GM19395 (cell line): ENCODE measurements at regions not wholly inside any gene's neighbourhood (a gene's known extent, or its start where the extent isn't known, plus 50 kb on each side); places are given as distances from the start of the nearest gene placed in this dataset.

Experiments used
- ATAC-seq: cut with Tn5 transposase; IDR thresholded peaks from one replicate; pipeline ENCODE4 v1.9.1; 2021; ENCODE audit warnings: mild to moderate bottlenecking, moderate library complexity; ENCODE audit not compliant: unreplicated experiment

DNA sequence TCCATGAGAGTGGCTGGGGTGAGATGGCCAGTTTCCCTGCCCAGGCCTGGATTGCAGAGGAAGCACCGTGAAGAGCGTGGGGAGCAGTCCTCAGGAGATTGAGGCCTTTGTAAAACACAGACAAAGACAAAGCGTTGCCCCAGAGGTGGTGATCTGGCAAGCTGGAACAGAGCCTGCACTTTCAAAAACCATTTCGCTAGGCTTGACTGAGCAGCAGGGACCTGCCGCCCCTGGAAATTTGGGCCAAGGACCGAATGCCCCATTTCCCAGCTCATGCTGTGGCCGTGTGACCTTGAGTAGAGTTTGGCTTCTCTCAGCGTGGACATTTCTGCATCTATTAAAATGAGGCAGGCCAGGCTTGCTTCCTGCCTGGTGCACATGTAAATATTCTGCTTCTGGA is 381.4 kb downstream of the BCOR start:
- no peak for ATAC-seq

DNA sequence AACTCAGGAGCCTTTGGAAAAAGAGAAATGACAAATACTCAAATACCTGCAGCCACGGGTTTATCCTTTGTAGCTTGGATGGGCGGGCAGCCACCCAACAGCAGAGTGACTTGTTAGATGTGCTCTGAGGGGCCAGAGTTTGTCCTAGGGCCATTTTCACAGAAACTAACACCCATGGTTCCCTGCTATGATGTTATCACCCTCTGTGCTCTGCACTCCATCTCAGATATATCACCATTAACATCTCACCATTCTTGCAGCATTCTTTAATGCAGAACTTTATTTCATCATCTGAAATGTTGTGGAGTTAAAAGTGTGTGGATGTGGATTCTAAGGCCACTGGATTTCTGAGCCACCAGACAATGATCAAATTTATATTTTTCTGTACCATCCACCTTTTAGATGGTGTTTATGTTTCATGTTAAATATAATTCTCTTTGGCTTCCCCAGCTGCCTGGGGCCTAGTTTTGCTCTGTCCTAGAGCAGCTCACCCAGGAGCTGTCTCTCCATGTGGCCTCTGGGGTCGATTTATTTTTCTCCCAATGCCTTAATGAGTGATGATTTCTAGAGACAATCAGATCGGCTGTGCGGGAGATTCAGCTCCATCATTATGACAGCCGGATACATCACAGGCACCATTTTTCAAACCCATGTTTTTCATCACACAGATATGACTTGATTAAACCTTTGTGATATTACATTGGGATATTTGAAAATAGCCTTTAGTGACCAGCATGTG is 380.8 kb downstream of the BCOR start:
- no peak for ATAC-seq

DNA sequence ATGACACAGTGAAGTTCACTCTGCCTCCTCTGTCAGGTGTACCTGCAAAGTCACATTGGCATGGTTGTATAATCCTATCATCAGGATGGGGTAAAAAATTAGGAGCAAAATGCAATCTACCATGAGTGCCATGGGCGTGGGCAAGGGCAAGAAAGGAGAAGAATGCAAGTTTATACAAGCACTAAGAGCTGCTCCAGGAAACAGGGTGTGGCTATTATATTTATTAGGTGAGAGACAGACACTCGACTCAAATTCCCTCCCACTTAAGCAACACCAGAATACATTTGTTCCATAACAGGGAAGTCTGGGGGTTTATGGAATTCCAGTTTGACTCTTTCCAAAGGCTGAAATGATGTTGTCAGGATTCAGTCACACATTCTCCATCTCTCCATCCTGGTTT is 378.8 kb downstream of the BCOR start:
- no peak for ATAC-seq

DNA sequence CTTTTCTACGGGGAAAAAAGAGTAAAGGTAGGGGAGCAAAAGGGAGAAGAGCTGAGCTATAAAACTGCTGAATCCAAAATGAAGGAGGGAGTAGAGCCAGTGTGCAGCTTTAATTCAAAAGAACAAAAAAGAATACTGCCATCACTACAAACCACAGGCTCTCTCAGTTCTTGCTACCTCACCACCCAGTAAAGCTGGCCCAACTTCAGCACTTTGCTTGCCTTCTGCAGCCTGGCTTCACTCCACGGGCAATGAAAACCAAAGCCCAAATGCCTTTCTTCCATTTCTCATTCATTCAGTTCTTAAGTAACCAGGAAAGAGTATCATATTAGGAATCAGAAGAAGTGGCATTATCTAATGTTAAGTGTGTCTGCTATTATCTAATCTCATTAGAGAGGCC is 376.8 kb downstream of the BCOR start:
- ATAC-seq, result no peak

GRCh38 chrX:39721566-39722279 is 376.0 kb downstream of the BCOR start:
- ATAC-seq, result no peak

GRCh38 chrX:39724544-39724943 is 373.2 kb downstream of the BCOR start:
- ATAC-seq, result no peak

DNA sequence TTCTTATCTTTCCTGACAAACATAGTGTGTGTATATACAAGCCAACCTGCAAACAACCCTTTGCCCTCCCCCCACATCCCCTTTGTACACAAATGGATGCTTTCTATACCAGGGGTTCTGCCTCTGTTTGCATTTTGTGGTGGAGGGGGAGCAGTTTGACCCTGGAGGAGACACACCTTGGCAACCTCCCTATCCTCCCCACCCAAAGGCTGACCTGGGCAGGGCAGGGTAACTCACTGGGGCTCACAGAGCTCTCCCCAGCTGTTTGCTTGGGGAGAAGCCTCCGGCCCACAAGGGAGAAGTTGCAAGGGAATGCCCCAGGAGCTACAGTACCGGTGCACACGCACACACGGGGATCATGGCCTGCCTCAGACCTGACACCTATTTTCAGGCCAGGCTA is 372.6 kb downstream of the BCOR start:
- ATAC-seq, result no peak

DNA sequence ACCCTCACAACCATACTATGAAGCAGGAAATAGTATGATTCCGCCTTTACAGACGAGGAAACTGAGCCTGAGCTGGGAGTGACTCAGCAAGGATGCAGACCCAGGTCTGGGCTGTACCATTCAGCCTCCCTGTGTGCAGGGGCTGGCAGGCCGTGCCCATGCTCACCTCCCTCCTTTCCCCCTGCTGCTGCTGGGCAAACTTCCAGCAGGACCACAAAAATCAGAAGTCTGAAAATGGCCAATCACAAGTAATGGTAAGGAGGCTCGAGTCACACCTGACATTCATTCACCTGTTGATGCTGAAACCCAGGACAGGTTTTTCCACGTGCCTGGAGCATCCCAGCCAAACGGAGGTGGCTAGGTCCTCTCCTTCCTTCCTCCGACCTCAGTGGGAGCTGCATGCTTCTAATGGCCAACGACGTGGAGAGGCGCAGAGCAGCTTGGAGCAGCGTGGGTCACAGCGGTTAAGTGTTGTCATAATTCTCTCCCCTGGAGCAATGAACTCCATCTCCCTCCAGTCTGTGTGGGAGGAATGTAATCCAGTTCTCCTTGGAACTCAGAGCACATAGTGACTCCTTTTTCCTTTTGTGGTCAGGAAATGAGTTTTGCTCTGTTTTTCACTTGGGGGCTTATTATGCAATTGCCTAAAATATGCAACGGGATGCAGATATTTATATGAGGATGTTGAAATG is 371.7 kb downstream of the BCOR start:
- no peak for ATAC-seq

DNA sequence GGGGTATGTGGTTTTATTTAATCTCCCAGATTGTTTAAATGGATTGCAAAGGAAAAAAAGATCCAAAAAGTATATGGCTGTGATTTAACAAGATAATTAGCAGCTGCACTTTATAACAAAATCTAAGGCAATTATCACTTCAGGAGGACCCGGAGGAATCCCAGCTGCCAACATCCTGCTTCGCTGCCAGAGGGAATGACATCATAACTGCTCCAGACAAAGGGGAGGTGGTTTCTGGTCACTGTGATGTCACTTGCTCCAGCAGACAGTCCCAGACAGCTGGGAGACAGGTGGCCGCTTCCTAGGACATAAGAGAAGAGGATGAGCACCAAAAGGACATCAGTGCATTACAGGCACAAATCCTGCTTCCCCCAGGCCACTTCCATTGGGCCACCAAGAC is 371.0 kb downstream of the BCOR start:
- no peak for ATAC-seq

DNA sequence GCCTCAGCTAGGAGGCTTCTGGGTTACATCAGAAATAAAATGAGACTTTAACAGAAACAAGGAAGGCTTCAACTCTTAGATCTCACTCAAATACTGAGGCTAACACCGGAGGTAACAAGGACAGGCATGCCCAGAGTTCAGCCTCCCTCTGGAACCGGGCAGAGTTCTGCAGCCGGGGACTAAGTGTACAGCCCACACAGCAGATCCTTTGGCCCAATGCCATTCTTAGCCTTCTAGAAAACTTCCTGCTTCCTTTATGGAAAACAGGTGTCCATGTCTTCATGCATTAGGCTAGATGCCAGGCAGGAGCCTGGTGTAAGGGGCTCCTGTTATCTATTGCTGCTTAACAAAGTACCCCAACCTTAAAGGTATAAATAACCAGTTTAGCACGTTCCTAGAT is 369.7 kb downstream of the BCOR start:
- ATAC-seq, result no peak

DNA sequence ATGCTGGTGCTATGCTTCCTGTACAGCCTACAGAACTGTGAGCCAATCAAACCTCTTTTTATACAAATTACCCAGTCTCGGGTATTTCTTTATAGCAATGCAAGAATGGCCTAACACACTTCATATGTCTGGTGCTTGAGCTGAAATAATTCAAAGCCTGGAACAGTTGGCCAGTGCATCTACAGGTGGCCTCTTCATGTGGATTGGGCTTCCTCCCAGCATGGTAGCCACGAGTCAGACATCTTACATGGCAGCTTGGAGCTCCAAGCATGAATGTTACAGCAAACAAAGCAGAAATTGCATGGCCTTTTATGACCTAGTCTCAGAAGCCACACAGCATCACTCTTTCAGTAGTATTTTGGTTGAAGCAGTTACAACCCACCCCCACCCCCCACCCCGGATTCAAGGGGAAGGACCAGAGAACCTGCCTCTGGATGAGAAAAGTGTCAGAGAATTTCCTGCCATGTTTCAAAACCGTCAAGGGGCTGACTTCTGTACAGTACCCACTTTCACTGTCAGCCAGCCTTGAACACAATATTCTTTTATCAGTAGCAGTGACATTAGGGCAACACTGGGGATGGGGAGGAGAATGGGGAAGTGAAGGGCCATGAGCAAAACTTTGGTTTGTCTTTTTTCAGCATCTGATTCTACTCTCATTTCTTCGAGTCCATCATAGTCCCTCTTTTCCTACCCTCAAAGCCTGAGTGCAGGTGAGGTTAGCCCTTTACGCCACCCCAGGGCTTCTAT is 368.7 kb downstream of the BCOR start:
- no peak for ATAC-seq

GRCh38 chrX:39729981-39730661 is 367.6 kb downstream of the BCOR start:
- ATAC-seq, result no peak

GRCh38 chrX:39730662-39731329 is 367.0 kb downstream of the BCOR start:
- no peak for ATAC-seq

- no peak for ATAC-seq
Observed at GRCh38 chrX:39731330-39731667, 366.5 kb downstream of the BCOR start.

- ATAC-seq, result no peak
Observed at GRCh38 chrX:39731735-39732134, 366.0 kb downstream of the BCOR start.

DNA sequence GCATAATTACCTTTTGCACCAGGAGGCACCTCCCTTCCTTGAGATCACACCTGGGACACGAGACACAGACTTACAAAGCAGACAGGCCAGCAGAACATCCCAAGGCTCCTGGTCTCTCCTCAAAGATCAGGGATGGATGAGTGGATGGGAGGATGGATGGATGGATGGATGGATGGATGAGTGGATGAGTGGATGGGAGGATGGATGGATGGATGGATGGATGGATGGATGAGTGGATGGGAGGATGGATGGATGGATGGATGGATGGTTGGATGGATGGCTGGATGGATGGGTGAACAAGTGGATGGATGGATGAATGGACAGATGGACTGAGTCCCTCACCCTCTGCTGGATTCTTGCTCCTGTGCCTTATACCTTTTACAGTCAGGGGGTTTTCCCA is 364.0 kb downstream of the BCOR start:
- ATAC-seq, result no peak

DNA sequence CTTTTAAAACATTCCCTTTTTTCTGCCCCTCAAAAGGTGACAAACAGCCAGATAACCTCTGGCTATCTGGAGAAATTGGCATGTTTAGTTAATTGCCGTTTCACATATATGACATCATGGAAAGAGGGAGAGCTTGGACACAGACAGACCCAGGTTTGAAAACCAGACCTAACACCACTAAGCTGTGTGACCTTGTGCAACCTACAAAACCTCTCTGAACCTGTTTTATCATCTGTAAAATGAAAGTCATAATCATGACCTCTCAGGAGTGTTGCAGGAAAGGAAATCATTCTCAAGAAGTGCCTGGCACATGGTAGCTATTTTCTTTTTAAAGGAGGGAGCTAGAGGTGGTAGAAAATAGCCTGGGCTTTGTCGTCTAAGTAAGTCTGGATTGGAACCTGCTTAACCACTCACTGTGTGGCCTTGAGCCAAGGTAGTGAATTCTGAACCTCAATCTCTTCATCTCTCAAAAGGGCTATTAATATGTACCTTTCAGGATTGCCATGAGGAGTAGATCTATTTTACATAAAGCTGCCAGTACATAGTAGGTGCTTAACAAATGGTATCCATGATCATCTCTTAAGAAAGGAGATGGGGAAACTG is 363.5 kb downstream of the BCOR start:
- no peak for ATAC-seq

GRCh38 chrX:39736216-39737211 is 361.2 kb downstream of the BCOR start:
- ATAC-seq, result no peak

GRCh38 chrX:39739585-39739984 is 358.2 kb downstream of the BCOR start:
- no peak for ATAC-seq
